Fibroblast of the aortic adventitia (primary cell): ENCODE measurements at regions not wholly inside any gene's neighbourhood (a gene's known extent, or its start where the extent isn't known, plus 50 kb on each side); places are given as distances from the start of the nearest gene placed in this dataset. TPM values are rescaled to one million over a fixed set of nuclear protein-coding genes. Genes with fewer than 3 reads are reported as not detected.

Source experiments
- DNase-seq: peaks from one replicate; pipeline ENCODE4 v3.0.0-alpha.2; 2010; ENCODE audit warnings: low read depth
- H3K4me3 ChIP-seq: 2 replicates; pipeline ENCODE4 v1.5.1; 2011; ENCODE audit warnings: low read depth, mild to moderate bottlenecking, control low read depth, low read length, moderate library complexity
- small RNA-seq: library from RNA; depleted of rRNA; stranded (forward); fragments of <200 nt; gene quantifications from one replicate; pipeline ENCODE3, GENCODE V24; 2012
- TF ChIP-seq, protein P1 (sequence below): IDR thresholded peaks from 2 replicates; pipeline ENCODE4 v1.5.1; 2011; ENCODE audit warnings: mild to moderate bottlenecking, low read length, control low read depth, inconsistent platforms; ENCODE audit not compliant: insufficient read depth

DNA sequence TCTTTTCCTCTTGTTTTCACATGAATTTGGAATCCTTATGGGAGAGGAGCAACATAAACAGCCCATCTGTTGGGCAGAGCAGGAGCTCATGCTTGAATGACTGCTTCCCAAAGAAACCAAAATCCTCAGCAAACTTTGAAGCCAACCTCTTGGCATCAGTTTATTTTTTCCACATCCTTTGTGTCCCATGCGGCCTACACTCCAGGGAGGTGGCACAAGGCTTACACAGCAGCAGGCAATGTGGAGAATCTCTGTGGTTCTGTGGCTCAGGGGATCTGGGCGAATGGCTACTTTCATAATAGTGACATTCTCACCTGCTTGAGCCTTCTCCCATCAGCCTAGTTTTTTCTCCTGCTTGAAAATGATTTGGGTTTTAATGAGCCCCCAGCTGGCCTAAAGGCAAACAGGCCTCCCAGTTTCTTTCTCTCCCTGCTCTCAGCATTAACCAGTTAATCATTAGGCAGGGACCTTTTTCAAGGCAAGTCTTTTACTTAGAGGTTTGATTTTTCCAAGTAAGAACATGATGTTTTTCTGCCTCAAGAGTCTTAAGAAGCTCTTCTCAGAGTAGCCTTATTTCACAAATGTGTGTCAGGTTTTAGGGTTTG is 370.3 kb downstream of the ARHGEF28 start:
- no peak for DNase-seq
- H3K4me3 ChIP-seq = no peak overlapping the region
- TF ChIP-seq, protein P1, sequence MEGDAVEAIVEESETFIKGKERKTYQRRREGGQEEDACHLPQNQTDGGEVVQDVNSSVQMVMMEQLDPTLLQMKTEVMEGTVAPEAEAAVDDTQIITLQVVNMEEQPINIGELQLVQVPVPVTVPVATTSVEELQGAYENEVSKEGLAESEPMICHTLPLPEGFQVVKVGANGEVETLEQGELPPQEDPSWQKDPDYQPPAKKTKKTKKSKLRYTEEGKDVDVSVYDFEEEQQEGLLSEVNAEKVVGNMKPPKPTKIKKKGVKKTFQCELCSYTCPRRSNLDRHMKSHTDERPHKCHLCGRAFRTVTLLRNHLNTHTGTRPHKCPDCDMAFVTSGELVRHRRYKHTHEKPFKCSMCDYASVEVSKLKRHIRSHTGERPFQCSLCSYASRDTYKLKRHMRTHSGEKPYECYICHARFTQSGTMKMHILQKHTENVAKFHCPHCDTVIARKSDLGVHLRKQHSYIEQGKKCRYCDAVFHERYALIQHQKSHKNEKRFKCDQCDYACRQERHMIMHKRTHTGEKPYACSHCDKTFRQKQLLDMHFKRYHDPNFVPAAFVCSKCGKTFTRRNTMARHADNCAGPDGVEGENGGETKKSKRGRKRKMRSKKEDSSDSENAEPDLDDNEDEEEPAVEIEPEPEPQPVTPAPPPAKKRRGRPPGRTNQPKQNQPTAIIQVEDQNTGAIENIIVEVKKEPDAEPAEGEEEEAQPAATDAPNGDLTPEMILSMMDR = no peak

DNA sequence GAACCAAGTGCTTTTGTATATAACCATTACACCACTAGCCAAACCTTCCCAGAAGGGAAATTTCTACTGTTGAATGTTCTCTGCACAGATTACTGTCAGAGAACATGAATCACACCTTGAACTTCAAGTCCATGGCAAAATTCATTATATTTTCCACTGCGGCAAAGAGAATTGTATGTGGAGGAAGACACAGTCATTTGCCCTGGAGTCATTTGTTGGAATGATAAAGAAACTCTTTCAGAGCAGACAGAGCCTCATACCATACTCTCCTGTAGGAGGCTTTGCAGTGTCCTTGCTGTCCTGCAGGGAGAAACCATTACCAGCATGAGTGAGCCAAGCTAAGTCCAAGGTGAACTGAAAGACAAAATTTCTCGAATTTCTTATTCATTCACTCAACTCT is 369.0 kb downstream of the ARHGEF28 start:
- no peak overlapping the region for H3K4me3 ChIP-seq
- DNase-seq = no peak
- TF ChIP-seq, protein P1 = no peak

Small RNAs in the stretch of these regions (small RNA-seq; reads per million reads assigned to genes)
- gene RN7SL814P = not detected
